GM12874 (cell line): ENCODE measurements at regions not wholly inside any gene's neighbourhood (a gene's known extent, or its start where the extent isn't known, plus 50 kb on each side); places are given as distances from the start of the nearest gene placed in this dataset.

ENCODE experiments used
- TF ChIP-seq, protein P1 (sequence below): IDR thresholded peaks from 2 replicates; pipeline ENCODE4 v1.5.1; 2011; ENCODE audit warnings: low read depth, mild to moderate bottlenecking, control low read depth, low read length, moderate library complexity; ENCODE audit not compliant: insufficient read depth

DNA sequence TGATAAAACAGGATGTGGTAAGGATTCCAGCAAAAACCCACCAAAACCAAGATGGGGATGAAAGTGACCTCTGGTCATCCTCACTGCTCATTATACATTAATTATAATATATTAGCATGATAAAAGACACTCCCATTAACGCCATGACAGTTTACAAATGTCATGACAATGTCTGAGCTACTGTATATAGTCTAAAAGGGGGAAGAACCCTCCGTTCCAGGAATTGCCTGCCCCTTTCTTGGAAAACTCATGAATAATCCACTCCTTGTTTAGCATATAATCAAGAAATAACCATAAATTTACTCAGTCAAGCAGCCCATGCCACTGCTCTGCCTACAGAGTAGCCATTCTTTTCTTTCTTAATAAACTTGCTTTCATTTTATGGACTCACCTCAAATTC is 96.4 kb upstream of the VLDLR start:
- TF ChIP-seq, protein P1, sequence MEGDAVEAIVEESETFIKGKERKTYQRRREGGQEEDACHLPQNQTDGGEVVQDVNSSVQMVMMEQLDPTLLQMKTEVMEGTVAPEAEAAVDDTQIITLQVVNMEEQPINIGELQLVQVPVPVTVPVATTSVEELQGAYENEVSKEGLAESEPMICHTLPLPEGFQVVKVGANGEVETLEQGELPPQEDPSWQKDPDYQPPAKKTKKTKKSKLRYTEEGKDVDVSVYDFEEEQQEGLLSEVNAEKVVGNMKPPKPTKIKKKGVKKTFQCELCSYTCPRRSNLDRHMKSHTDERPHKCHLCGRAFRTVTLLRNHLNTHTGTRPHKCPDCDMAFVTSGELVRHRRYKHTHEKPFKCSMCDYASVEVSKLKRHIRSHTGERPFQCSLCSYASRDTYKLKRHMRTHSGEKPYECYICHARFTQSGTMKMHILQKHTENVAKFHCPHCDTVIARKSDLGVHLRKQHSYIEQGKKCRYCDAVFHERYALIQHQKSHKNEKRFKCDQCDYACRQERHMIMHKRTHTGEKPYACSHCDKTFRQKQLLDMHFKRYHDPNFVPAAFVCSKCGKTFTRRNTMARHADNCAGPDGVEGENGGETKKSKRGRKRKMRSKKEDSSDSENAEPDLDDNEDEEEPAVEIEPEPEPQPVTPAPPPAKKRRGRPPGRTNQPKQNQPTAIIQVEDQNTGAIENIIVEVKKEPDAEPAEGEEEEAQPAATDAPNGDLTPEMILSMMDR = no peak

DNA sequence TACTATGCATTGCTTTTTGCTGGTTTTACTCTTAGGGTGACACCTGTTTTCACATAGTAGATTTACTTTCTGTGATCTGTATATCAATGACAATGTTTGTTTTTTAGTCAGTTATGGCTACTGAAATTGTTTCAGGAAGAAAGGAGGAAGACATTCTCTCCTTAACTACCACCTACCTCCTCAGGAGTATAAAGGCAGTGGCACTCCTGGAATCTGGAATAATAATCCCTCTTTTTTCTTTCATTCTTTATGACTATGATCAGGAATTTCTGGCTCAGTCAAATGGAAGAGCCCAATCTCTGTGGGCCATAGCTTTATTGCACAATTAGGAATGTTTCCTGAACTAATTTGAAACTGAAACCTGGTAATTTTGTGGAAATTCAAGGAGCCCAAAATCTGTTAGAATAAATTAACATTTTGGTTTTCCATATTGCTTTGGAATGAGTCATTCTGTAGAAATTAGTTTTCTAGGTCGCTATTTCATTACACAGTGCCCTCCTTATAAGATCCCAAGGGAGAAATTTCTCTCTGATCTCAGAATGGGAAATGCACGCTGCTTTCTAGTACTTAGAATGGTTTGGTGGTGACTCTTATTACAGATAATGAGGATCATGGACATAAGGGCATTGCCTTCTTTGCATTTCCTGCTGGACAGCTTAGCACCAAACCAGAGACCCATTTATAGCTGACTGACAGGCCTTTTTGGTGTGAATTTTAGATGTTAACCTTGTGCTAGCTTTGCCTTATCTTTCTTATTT is 95.3 kb upstream of the VLDLR start:
- TF ChIP-seq, protein P1 = no peak

DNA sequence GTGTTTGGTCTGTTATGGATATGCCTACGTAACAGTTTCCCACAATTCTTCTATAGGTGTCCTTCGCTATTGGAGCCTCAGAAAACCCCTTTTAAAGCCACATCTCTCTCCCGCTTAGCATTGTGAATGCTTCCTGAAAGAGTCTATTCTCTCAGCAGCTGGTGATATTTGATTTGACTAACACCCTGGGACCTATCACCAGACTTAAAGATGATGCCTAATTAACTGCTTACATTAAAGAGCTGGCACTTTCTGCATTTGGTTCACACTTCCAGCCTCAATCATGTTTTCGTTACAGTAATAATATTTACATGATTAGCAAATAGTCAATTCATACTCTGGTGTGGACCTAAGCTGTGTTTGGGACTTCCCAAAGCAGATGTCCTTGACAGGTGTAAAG is 90.1 kb upstream of the VLDLR start:
- TF ChIP-seq, protein P1 = no peak

DNA sequence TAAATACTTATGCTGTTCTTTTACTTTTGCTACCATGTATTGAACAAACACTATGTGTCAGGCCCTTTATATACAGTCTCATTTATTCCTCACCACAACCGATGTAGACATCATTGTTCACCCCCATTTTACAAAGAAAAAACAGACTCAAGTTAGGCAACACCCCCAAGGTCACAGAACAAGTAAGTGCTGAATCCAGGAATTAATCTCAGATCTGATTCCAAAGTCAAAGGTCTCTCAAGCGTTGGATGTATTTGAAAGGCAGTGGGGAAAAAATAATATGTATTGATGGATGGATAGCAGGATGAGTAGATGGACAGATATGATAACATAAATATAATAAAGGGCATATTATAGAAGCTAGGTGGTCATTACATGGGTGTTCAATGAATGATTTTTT is 85.1 kb upstream of the VLDLR start:
- TF ChIP-seq, protein P1 = no peak

DNA sequence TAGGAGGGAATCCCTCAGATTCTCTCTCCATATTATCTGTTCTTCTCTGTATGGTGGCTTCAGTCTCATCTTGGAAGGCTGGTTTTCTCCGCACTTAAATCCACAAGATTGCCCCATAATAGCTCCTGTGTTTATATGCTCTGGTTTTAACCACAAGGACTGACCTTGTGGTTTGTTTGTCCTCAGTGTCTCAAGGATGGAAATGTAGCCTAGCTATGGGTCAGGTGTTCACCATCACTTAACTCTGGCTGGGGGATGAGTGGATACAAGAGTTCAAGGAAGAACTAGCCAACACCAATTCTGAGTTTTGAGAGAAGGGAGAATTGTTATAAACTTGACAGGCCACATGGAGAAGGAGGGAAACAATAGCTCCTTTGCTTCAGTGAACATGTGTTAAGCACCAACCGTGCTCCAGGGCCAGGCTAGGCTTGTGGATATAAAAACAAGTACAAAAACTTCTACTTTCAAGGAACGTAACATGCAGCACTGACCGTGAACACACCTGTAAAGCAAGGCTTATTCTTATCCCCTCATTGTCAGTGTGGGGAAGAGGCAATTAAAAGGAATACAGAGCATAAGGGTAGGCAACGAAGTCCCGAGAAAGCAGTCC is 75.6 kb upstream of the VLDLR start:
- TF ChIP-seq, protein P1 = no peak

DNA sequence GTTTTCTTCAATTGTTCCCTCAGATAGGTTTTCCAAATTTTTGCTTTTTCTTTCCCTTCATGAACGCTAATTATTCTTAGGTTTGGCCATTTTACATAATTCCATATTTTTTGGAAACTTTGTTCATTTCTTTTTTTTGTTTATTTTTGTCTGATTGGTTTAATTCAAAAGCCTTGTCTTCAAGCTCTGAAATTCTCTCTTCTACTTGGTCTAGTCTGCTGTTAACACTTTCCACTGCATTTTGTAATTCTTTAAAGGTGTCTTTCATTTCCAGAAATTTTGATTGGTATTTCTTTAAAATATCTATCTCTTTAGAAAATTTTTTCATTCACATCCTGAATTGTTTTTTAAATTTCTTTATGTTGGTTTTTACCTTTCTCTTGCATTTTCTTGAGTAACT is 63.9 kb upstream of the VLDLR start:
- TF ChIP-seq, protein P1 = no peak

DNA sequence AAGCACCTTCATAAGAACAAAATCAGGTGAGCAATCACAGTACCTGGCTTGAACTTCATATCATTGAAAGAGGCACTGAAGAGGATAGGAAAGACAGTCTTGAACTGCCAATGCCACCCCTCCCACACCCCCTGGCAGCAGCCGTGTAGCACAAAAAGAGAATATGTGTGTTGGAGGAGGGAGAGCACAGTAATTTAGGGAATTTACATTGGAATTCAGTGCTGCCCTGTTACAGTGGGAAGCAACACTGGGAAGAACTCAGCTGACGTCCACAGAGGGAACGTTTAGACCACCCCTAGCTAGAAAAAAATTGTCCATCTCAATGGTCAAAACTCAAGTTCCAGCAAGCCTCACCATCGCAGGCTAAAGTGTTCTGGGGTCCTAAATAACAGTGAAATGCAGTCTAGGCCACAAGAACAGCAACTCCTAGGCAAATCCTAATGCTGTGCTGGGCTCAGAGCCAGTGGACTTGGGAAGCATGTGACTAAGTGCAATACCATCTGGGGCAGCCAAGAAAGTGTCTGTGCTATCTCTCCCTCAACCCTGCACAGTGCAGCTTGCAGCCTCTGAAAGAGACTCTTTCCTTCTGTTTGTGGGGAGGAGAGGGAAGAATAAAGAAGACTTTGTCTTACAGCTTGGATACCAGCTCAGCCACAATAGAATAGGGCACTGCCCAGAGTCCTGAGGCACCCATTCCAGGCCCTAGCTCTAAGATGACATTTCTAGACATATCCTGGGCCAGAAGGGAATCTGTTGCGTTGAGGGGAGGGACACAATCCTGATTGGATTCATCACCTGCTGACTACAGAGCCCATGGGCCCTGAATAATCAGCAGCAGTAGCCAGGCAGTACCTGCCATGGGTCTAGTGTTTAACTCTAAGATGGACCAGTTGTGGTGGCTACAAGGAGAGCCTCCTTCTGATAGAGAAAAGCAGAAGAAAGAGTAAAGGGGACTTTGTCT is 62.1 kb upstream of the VLDLR start:
- TF ChIP-seq, protein P1 = no peak
